ENCODE measurements at regions not wholly inside any gene's neighbourhood (a gene's known extent, or its start where the extent isn't known, plus 50 kb on each side); places are given as distances from the start of the nearest gene placed in this dataset.

GRCh38 chr19:29446361-29446760 lies 79.4 kb upstream of the VSTM2B start:
- no peaks in the 10 kb centered on the region for H3K9me3 ChIP-seq
- no peak for DNase-seq
- no peak overlapping the region for H3K4me3 ChIP-seq (replicated peaks in 1 of 3)
- 68 to 72% methylated on average over 4 of the region's 4 CpGs for WGBS, 2 donors
- H3K27me3 ChIP-seq = no peaks in the 10 kb centered on the region
- H3K4me1 ChIP-seq = no peaks in the 10 kb centered on the region
- no peak overlapping the region for H3K27ac ChIP-seq
- H3K36me3 ChIP-seq = no peaks in the 10 kb centered on the region
- intact Hi-C loops (cut with DNase I) = no loop called here
- TF ChIP-seq POLR2A (IDR thresholded peaks at IDR 0.05) = no peak
- TF ChIP-seq CTCF (IDR thresholded peaks at IDR 0.05) = no peak

- no peak for TF ChIP-seq CTCF (IDR thresholded peaks at IDR 0.05)
- no peak for TF ChIP-seq POLR2A (IDR thresholded peaks at IDR 0.05)
- no peak overlapping the region for H3K27ac ChIP-seq
- H3K27me3 ChIP-seq = no peaks in the 10 kb centered on the region
- H3K36me3 ChIP-seq = no peaks in the 10 kb centered on the region
- H3K4me3 ChIP-seq (replicated peaks in 1 of 3) = no peak overlapping the region
- no peaks in the 10 kb centered on the region for H3K4me1 ChIP-seq
- intact Hi-C loops (cut with DNase I) = no loop called here
- DNase-seq = no peak
- no peaks in the 10 kb centered on the region for H3K9me3 ChIP-seq
- 91 to 93% methylated on average over 8 of the region's 8 CpGs for WGBS, 2 donors
Measured at GRCh38 chr19:29448046-29448445, 77.7 kb upstream of the VSTM2B start.

- no peak for DNase-seq
- 78 to 90% methylated on average over 5 of the region's 5 CpGs for WGBS, 2 donors
- TF ChIP-seq CTCF (IDR thresholded peaks at IDR 0.05) = no peak
- no peak for TF ChIP-seq POLR2A (IDR thresholded peaks at IDR 0.05)
- no peaks in the 10 kb centered on the region for H3K27me3 ChIP-seq
- no peaks in the 10 kb centered on the region for H3K9me3 ChIP-seq
- H3K4me3 ChIP-seq (replicated peaks in 1 of 3) = no peak overlapping the region
- H3K4me1 ChIP-seq = no peaks in the 10 kb centered on the region
- H3K36me3 ChIP-seq = no peaks in the 10 kb centered on the region
- H3K27ac ChIP-seq = no peak overlapping the region
- intact Hi-C loops (cut with DNase I) = no loop called here
Measured at GRCh38 chr19:29449371-29449770, 76.4 kb upstream of the VSTM2B start.

GRCh38 chr19:29450306-29450705 lies 75.5 kb upstream of the VSTM2B start:
- H3K9me3 ChIP-seq = no peaks in the 10 kb centered on the region
- H3K27ac ChIP-seq = no peak overlapping the region
- H3K4me3 ChIP-seq (replicated peaks in 1 of 3) = no peak overlapping the region
- TF ChIP-seq CTCF (IDR thresholded peaks at IDR 0.05) (no peak), POLR2A (IDR thresholded peaks at IDR 0.05) (no peak)
- no peaks in the 10 kb centered on the region for H3K36me3 ChIP-seq
- no peaks in the 10 kb centered on the region for H3K4me1 ChIP-seq
- no peak for DNase-seq
- WGBS, 2 donors = 39 to 76% methylated on average over 2 to 4 of the region's 4 CpGs
- no peaks in the 10 kb centered on the region for H3K27me3 ChIP-seq
- intact Hi-C loops (cut with DNase I) = no loop called here

GRCh38 chr19:29450812-29451211 lies 75.0 kb upstream of the VSTM2B start:
- Histone ChIP-seq H3K36me3 (no peaks in the 10 kb centered on the region), H3K9me3 (no peaks in the 10 kb centered on the region), H3K4me3 (replicated peaks in 1 of 3) (no peak overlapping the region), H3K27ac (no peak overlapping the region), H3K4me1 (no peaks in the 10 kb centered on the region), H3K27me3 (no peaks in the 10 kb centered on the region)
- DNase-seq = no peak
- no peak for TF ChIP-seq POLR2A (IDR thresholded peaks at IDR 0.05)
- TF ChIP-seq CTCF (IDR thresholded peaks at IDR 0.05) = no peak
- intact Hi-C loops (cut with DNase I) = no loop called here
- 87% methylated on average over 4 of the region's 4 CpGs for WGBS, 2 donors
